HPDE6-E6E7 (cell line): ENCODE measurements at regions not wholly inside any gene's neighbourhood (a gene's known extent, or its start where the extent isn't known, plus 50 kb on each side); places are given as distances from the start of the nearest gene placed in this dataset.

Experiments used
- DNase-seq: peaks from one replicate; pipeline ENCODE4 v3.0.0; 2011; ENCODE audit warnings: missing footprints; ENCODE audit errors: extremely low spot score

DNA sequence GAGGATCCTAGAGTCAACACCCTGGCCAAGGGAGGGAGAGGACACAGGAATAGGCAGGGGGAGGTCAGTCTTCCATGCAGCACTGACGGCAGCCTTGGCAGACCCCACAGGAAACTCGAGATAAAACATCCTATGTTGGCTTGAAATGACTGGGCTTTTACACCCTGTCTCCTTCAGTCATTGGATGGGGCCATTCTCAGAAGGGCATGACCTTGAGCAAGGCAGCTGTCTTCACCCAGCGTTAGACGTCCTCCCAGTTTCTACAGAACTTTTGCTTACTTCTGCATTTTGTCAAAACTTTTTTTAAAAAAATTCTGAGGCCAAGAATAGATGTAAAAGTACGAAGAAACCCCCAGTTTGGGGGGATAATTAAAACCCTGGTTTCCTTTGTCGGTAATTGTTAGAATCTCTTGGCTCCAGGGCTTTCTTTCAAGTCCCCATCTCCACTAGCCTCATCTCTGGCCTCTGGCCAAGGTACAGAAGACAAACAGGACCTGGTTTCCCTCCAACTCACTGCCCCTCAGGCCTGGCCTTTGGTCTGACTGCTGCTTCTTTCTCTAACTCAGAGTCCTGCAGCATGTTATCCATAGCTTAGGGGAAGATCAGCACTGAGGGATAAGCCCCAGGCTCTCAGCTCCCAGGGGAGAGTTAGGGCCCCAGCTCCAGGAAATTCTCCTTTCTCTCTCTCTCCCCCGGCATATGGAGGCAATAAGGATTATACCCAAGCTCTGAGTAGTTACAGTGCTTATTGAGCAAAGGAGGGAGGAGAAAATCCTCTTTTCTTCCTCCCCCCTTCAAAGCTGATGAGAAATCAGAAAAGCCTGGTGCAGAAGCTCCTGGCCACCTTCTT is 51.6 kb upstream of the KCND3 start:
- no peak for DNase-seq

DNA sequence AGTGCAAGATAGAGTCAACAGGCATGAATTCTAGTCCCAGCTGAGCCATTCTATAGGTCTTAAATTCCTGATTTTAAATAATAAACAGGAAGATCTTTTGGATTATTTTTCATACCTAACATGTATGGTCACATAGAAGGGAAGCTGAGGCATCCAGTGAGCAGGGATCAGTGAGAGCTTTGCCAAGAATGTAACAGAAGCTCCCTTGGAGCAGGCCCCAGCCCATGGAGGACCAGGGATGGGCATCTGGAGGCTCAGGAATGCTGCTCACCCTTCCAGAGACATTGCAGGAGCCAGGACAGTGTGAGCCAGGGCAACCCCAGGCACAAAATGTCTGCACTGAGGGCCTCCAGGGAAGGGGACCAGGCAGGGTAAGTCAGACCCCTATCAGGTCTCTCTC is 54.4 kb upstream of the KCND3 start:
- no peak for DNase-seq

DNA sequence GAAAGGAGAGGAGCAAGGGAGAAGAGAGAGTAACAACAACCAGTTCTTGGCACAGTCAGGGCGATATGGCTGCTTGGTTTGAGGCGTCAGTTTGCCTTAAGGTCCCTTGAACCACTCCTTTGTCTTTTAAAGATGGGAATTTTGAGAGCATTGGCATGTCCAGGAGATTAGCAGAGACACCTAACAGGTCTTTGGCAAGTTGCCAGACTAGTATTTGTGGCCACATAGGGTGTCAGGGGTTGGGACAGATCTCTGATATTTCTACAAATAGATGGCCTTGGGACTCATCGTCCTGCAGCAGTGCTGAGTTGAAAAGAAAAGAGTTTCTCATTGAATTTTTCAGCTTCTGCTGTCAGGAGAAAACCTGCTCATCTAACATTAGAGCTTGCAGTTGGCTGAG is 55.3 kb upstream of the KCND3 start:
- DNase-seq: no peak

DNA sequence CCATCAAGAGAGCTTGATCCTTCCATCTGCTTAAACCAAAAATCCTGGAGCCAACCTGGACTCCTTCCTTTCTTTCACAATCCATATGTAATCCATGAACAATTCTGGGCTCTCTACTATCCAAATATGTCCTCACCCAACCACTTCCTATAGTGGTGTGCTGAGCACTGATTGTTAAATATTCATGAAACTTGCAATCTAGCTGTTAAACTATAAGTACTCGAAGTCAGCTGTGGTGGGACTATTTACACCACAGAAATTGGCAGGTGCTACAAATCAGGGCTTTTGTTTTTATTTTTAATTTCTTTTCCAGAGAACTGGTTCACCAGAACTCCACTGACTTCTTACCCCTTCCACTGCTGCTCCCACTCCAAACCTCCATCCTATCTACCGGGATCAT is 57.2 kb upstream of the KCND3 start:
- no peak for DNase-seq

DNA sequence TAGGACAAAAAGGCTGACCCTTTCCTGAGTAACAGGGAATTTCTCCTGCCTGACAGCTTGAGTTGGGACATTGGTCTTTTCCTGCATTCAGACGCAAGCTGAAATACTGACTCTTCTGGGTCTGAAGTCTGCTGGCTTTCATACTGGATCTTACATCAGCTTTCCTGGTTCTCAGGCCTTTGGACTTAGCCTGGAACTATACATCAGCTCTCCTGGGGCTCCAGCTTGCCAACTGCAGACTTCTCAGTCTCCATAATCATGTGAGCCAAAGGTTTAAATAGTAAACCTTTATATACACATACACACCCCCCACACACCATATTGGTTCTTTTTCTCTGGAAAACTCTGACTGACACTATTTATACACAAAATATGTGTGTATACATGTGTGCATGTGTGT is 59.0 kb upstream of the KCND3 start:
- DNase-seq: no peak

DNA sequence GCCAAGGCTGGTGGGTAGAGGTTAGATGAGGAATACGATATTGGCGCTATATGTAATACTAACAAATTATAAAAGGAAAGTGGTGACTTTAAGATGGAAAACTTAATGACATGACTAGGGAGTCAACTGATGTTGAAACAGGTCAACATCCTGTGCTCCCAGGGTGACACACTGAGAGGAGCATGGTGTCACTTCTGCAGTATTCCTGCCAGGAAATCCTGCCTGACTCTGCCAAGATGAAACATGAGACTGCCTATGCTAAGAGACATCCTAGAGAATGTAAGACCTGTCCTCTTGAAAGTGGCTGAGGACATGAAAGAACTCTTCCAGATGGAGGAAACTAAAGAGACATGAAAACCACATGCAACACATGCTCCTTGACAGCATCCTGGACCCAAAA is 65.0 kb upstream of the KCND3 start:
- DNase-seq: no peak

DNA sequence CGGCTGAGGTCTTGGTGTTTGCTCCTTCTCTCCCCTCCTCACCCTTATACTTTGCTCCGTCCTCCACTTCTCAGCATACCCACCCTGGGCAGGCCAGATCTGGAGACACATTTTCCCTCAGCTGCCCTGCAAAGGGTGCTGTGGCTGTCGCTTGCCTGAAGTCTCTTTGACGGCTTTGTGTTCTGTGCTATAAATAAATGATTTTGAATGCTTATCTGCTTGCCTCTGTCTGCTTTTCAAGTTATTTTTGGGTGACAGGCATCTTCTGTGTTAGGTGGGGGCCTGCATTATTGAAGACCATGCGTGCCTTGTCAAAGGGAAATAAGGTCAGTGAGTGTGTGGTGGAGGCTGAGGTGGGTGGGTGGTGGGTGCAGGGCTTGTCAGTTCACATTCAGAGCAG is 66.9 kb upstream of the KCND3 start:
- no peak for DNase-seq

DNA sequence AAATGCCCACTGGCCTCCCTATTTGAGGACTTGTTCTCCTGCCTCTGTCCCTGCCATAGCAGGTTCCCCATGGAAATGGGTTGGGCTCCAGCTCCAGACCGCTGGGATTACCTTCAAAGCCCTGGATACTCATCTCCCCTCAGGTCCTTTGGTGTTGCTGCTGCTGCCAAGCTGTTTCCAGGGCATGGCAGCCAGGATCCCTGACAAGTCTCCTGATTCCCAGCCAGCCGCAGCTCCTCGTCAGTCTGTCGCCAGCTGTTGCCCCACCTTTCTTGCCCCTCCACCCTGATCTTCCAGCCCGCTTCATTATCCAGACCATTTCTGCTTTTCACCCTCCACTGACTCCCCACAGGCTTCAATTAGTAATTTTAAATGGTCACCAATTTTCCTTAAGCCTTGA is 68.3 kb upstream of the KCND3 start:
- DNase-seq: no peak

DNA sequence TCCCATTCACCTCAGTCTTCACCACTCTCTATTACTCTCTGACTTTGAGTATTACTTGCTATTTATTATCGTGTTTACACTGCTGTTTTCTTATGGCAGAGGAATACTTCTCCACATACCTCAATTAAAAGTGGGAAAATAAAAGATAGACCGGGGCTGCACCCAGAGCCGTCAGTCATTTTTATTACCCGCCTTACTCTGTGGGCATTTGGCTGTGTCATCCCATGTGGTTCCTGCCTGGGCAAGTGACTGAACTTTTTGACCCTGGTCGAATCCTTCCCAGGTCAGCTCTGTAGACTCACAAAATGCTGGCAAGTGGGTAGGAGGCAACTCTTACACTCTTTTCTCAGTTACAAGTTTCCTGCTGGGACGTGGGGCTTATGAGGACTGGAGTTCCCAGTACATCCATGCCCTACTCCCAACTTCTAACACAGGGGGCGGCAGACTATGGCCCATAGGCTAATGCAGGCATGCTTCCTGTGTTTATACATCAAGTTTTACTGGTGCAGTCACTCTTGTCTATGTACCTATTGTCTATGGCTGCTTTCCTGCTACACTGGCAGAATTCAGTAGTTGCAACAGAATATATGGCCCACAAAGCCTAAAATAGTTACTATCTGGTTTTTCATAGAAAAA is 69.5 kb upstream of the KCND3 start:
- DNase-seq: no peak

DNA sequence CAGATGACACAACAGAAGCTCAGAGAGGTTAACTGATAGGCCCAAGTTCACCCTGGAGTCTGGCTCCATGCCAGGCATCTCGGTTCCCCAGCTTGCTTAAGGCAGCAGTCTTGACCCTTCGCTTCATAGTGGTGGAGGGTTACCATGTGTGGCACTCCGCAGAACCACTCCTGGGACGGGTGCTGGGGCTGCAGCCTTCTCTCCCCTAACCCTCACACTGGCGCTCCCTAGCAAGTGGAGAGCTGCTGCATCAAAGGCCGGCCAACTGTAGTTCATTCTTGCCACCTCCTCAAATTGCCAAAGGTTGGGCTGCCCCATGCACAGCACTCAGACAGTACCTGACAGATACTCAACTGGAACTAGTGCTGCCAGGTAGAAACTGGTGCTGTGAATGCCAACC is 70.2 kb upstream of the KCND3 start:
- no peak for DNase-seq

DNA sequence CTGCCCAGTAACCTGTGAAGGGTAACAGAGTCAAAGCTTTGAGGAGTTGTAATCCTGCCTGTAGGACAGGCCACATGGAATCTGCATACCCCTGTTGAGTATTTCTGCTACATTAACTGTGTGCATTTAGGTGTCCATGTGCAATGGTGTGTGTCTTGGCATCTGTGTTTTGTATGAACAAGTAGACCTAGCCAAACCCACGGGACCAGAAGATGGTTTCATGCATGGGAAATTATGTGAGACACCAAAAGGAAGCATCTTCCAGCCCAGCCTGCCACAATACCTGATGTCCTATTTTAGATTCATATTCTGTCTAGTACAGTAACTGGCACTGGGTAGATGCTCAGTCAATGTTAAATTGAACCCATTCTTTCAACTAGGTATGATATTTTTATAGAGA is 70.8 kb upstream of the KCND3 start:
- no peak for DNase-seq

DNA sequence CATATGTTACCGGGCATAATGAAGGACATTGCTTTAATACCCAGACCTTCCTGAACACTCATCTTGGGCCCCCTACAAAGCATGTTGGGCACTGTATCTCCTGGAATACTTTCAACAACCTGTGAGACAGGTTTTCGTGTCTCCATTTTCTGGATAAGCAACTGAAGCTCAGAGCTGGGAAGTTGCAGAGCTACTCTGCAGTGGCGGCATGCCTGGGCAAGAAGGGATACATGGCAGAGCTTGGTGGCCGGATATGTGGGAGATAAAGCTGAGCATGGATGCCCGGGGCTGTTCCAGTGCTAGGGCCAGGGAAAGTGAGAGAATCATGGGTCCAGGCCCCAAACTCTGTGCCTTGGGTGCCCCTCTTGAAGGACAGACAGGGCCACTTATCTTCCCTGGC is 71.6 kb upstream of the KCND3 start:
- peak; percentile 34 for DNase-seq

DNA sequence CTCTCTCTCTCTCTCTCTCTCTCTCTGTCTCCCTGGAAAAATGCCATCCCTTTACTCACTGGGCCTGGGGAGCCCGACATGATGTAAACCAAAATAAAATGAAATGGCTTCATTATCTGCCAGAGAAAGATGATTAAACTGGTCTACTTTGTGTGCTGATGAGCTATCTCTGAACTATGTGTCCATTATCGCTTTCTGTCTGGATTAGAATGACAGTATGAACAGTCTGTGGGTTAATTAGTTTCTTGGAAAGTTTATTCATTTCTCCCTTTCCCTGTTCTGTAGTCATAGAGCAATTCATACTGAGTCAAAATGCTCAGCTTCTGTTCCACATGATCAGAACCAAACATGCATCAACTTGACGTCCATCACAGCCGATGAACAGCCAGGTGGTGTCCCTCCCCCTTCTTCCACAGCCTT is 72.4 kb upstream of the KCND3 start:
- DNase-seq: peak; percentile 45

DNA sequence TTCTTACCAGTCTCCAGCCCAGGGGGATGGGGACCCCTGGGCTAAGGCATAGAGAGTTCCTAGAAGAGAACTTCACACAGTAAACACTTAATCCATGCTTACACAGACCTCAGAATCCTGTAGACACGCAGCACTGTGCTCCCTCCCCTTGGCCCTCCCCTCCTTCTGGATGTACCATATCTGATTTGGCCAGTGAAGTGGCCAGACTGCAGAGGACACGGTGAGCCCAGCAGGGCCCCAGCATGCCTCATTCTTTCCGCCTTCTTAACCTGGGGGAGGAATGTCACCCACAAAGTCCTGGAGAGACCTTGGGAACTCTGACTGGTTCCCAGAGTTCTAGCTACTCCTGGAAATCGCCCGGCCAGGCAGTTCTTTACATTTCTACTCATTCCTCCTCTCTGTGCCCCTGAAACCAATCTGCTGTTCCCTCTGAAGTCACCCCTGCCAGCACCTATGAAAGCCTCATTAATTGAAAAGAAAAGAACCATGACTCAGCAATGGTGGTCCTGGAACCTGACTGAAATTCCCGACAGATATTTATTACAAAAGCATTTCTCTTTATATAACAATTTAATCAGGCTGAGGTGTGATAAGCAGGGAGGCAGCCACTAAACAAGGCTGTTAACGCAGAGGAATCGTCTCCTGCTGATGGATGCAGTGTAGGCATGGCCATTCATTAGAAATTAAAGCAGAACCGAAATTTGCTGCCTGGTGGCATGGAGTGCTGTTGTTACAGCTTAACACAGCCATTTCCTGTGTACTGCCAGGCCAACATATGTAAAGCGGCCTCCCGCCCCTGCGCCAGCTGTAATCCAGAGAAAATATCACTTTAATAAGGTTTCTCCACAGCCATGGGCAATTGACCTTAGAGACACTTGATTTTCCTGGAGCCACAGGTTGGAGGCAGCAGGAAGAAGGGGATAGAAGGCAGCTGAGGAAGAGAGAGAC is 74.6 kb upstream of the KCND3 start:
- DNase-seq: no peak

DNA sequence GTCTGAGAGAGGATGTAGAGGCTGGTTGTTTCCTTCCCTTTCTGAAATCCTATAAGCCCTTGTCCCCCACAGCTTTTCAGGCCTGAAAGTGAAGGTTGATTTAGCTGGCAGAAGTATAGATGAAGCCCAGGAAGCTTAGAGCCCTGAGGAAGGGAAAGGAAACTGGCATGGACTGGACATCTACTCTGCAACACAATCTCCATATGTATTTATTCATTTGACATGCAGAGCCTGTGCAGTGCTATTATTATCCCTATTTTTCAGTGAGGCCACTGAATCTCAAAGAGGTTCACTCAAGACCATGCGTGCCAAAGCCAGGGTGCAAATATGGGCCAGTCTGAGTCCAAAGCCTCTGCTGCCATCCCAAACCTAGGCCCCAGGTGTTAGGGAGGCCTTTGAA is 78.5 kb upstream of the KCND3 start:
- DNase-seq: no peak

DNA sequence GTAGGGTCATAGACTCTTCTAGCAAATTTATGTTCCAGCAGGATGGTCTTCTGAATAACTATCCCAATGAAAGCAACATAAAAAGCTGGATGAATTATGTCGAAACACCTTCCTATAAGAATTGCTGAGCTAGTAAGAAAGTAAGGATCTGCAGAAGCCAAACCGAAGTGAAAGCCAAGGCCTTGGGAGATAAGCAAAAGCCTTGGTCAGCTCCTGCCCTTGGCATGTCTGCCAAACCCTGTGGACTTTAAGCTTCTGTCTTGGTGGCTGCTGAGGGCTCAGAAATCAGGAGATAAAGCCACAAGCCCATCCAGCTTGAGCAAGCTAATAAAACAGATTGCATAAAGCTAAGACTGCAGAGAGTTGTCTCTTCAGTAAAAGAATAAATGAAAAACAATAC is 81.2 kb upstream of the KCND3 start:
- DNase-seq: no peak

DNA sequence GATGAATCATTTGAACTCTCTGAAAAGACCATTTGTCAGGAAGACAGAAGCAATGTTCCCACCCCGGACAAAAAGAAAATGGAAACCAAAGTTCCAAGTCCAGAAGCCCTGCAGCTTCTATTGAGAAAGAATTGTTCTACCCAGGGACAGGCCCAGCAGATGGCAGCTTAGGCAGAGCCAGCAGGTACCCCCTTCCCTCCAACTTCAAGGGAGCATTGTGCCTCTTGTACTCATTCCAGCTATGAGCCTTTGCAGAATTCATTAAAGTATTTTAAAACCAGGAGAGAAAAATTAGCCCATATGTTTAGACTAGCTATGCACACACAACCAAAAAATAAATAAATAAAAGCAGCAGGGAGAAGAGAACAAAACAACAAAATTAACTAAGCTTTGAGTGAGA is 85.2 kb upstream of the KCND3 start:
- DNase-seq: no peak

DNA sequence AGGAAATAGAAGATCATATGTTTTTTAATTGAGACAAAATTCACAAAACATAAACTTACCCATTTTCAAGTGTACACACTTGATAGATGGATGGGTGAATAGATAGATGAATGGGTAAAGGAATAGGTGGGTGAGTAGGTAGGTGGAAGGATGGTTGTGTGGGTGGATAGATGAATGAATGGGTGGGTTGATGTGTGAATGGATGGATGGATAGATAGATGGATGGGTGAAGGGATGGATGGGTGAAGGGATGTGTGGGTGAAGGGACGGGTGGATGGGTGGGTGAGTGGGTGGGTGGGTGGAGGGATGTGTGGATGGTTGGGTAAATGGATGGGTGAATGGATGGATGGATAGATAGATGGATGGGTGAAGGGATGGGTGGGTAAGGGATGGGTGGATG is 86.1 kb upstream of the KCND3 start:
- no peak for DNase-seq

DNA sequence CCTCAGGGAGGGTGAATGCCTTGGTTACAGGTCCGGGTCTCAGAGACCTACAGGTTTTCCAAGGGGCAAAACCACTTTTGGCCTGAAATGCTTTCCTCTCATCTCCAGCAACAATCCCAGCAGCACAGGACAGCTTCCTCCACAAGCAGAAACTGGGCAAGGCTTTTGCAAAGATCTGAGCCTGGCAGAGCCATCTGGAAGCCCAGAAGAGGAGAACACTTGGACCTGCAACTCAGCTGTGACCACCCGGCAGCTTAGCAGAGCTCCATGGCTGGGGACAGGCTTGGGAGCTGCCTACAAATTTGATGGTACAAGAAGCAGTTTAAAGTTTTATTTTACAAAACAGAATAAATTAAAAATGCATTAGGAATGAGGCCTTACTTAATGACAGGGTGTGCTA is 90.0 kb upstream of the KCND3 start:
- DNase-seq: no peak

DNA sequence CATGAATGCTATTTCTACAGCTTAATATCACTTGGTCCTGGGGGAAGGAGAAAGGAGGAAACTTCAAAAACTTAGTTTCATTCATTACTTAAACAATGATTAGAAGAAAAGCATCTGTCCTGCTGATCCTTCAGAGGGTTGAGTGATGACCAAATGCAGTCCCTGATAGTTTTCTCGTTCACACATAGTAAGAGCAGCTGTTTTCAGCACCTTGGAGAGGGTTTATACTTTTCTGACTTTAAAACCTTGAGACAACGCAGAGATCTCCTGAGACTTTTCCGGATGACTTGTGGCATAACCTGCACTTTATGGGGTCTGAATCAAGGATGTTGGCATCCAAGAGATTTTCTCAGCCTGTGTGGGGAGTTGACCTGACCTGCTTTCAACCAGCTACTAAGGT is 94.0 kb upstream of the KCND3 start:
- no peak for DNase-seq

DNA sequence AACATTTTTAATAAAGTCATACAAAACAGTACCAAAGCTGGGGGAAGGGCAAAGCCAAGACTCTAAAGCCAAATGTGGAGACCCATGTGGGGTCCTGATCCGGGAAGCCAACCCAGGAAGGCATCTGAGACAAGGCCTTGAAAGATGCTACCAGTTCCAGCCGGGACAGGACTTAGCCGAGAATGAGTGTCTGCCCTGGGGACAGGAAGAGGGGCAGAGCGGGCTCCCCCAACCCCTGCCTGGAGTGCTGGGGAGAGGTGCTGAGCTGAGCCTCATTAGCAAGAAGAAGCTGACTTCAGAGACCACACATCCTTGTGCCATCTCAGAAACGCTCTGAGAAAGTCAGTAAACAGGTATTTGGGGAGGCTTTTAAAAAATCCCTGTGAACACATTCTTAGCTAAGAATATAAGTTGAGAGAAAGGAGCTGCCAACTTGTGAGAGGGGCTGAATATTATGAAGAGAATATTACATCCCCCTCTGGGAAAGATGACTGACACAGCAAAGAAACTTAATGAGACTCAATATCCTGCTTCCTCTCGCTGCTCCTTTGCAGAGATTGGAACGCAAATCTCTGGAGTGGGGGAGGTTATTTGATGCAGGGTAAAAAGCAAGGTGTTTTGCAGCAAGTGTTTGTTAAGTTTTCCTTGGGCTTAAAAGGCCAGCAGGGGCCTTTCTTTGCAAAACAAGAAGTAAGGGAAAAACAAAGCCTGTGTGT is 103.3 kb upstream of the KCND3 start:
- no peak for DNase-seq

DNA sequence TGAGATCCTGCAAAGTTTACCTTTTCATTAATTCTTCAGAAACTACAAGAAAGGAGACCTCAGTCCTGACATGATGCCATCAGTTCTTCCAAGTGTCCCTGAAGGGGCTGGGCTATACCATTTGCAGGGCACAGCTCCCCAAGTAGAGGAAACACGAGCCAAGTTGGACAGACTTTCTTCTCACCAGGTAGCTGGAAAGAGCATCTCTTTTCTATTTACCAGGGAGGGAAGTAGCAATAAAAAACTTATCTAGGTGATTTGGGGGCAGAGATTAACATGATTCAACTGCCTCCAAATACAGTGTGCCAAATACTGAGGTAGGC is 103.9 kb upstream of the KCND3 start:
- DNase-seq: no peak
